Progenitor cell of endocrine pancreas (in vitro differentiated cells): ENCODE measurements at regions not wholly inside any gene's neighbourhood (a gene's known extent, or its start where the extent isn't known, plus 50 kb on each side); places are given as distances from the start of the nearest gene placed in this dataset.

Experiments used
- DNase-seq: peaks from one replicate; pipeline ENCODE4 v3.0.0; 2021; ENCODE audit warnings: low spot score; ENCODE audit not compliant: unreplicated experiment
- H3K27ac Mint-ChIP-seq: 2 replicates; pipeline ENCODE4 v1.8.0; 2021; ENCODE audit warnings: mild to moderate bottlenecking, moderate library complexity, mixed read lengths
- H3K27me3 Mint-ChIP-seq: 2 replicates; pipeline ENCODE4 v1.8.0; 2021; ENCODE audit warnings: mixed read lengths
- H3K36me3 Mint-ChIP-seq: 2 replicates; pipeline ENCODE4 v1.8.0; 2022; ENCODE audit warnings: mixed read lengths; ENCODE audit not compliant: insufficient read depth
- H3K4me1 Mint-ChIP-seq: 2 replicates; pipeline ENCODE4 v1.8.0; 2021; ENCODE audit warnings: low read depth, mixed read lengths
- H3K4me3 Mint-ChIP-seq: 2 replicates; pipeline ENCODE4 v1.8.0; 2021; ENCODE audit warnings: low read depth, mild to moderate bottlenecking, moderate library complexity, mixed read lengths
- H3K9me3 Mint-ChIP-seq: 2 replicates; pipeline ENCODE4 v1.8.0; 2021; ENCODE audit warnings: low read depth, mixed read lengths
- TF ChIP-seq, protein P1 (sequence below): fragments of 200-600 bp; sonication (generic); IDR thresholded peaks from one replicate; pipeline ENCODE4 v1.5.0; 2021; ENCODE audit warnings: antibody characterized with exemption, mild to moderate bottlenecking; ENCODE audit not compliant: unreplicated experiment

GRCh38 chr2:133740500-133740899 is 172.2 kb upstream of the NCKAP5 start:
- no peak for DNase-seq
- H3K27me3 Mint-ChIP-seq: peaks cover 25% of the 10 kb centered on the region
- TF ChIP-seq, protein P1, sequence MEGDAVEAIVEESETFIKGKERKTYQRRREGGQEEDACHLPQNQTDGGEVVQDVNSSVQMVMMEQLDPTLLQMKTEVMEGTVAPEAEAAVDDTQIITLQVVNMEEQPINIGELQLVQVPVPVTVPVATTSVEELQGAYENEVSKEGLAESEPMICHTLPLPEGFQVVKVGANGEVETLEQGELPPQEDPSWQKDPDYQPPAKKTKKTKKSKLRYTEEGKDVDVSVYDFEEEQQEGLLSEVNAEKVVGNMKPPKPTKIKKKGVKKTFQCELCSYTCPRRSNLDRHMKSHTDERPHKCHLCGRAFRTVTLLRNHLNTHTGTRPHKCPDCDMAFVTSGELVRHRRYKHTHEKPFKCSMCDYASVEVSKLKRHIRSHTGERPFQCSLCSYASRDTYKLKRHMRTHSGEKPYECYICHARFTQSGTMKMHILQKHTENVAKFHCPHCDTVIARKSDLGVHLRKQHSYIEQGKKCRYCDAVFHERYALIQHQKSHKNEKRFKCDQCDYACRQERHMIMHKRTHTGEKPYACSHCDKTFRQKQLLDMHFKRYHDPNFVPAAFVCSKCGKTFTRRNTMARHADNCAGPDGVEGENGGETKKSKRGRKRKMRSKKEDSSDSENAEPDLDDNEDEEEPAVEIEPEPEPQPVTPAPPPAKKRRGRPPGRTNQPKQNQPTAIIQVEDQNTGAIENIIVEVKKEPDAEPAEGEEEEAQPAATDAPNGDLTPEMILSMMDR: no peak
- no peaks in the 10 kb centered on the region for H3K36me3 Mint-ChIP-seq
- peaks cover 3% of the 10 kb centered on the region for H3K9me3 Mint-ChIP-seq
- H3K4me3 Mint-ChIP-seq: no peak overlapping the region
- no peaks in the 10 kb centered on the region for H3K4me1 Mint-ChIP-seq
- no peak overlapping the region for H3K27ac Mint-ChIP-seq

- H3K27ac Mint-ChIP-seq: no peak overlapping the region
- no peaks in the 10 kb centered on the region for H3K9me3 Mint-ChIP-seq
- H3K4me3 Mint-ChIP-seq: no peak overlapping the region
- H3K36me3 Mint-ChIP-seq: no peaks in the 10 kb centered on the region
- TF ChIP-seq, protein P1: no peak
- no peak for DNase-seq
- H3K27me3 Mint-ChIP-seq: peaks cover 49% of the 10 kb centered on the region
- H3K4me1 Mint-ChIP-seq: peaks cover 3% of the 10 kb centered on the region
These were observed 179.9 kb upstream of the NCKAP5 start for GRCh38 chr2:133748007-133748700.

DNA sequence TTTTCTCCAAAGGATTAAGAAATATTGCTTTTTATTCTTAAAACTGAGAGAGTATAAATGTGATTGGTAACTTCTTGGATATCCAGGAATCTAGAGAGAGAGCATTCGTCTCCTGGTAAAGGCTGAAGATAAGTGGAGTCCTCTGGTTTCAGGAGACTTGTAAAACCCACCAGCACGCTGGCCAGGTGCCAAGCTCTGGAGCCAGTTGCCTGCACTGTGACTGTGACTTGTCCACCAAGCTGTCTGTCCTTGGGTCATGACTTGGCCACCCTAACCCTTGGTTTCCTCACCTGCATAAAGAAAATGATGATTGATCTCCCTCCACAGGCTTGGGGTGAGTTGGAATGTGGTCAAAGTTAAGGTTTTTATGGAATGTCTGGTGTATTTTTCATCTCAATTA is 185.4 kb upstream of the NCKAP5 start:
- TF ChIP-seq, protein P1: no peak
- H3K27me3 Mint-ChIP-seq: peaks cover 44% of the 10 kb centered on the region
- H3K9me3 Mint-ChIP-seq: no peaks in the 10 kb centered on the region
- no peak overlapping the region for H3K4me3 Mint-ChIP-seq
- no peak overlapping the region for H3K27ac Mint-ChIP-seq
- no peaks in the 10 kb centered on the region for H3K36me3 Mint-ChIP-seq
- no peak for DNase-seq
- H3K4me1 Mint-ChIP-seq: peaks cover 4% of the 10 kb centered on the region

- Mint-ChIP-seq H3K9me3 (no peaks in the 10 kb centered on the region), H3K4me1 (peaks cover 3% of the 10 kb centered on the region), H3K27me3 (peaks cover 27% of the 10 kb centered on the region), H3K4me3 (no peak overlapping the region), H3K27ac (no peak overlapping the region), H3K36me3 (no peaks in the 10 kb centered on the region)
- TF ChIP-seq, protein P1: no peak
- no peak for DNase-seq
These were observed 187.4 kb upstream of the NCKAP5 start for GRCh38 chr2:133755480-133756300.

DNA sequence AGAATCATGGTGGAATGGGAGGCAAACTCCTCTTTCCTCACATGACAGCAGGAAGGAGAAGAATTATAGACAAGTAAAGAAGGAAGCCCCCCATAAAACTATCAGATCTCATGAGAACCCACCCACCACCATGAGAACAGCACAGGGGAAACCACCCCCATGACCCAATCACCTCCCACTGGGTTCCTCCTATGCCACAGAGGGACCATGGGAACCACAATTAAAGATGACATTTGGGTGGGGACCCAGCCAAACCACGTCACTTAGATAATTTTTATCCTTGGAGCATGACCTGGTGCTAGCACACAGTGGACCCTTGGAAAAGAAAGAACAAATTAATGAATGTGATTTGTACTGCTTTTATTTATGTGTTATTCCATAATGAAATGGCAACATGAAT is 188.6 kb upstream of the NCKAP5 start:
- no peaks in the 10 kb centered on the region for H3K9me3 Mint-ChIP-seq

More for the DNA sequence above, 188.6 kb upstream of the NCKAP5 start:
- no peak overlapping the region for H3K4me3 Mint-ChIP-seq
- no peak for DNase-seq
- peaks cover 3% of the 10 kb centered on the region for H3K4me1 Mint-ChIP-seq
- TF ChIP-seq, protein P1: no peak
- peaks cover 19% of the 10 kb centered on the region for H3K27me3 Mint-ChIP-seq
- no peak overlapping the region for H3K27ac Mint-ChIP-seq
- H3K36me3 Mint-ChIP-seq: no peaks in the 10 kb centered on the region
